HPDE6-E6E7 (cell line): ENCODE measurements at regions not wholly inside any gene's neighbourhood (a gene's known extent, or its start where the extent isn't known, plus 50 kb on each side); places are given as distances from the start of the nearest gene placed in this dataset.

Source experiments
- DNase-seq: peaks from one replicate; pipeline ENCODE4 v3.0.0; 2011; ENCODE audit warnings: missing footprints; ENCODE audit errors: extremely low spot score

DNA sequence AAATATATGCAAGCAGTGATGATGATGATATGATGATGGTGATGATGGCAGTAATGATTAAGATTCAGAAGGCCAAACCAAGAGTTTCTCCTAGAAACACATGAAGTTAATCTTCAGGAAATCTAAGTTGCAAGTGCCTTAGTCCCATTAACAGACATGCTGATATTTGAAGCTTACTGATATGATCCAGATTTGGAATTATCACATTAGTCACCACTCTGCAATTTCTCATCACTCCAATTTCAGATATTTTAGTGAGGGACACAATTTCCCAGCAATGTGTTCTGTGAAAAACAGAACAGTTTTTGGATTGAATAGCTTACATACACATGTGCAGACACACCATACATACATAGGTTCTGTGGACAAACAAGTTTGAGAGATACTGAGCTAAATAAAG, 411.4 kb upstream of the FAT3 start:
- no peak for DNase-seq

DNA sequence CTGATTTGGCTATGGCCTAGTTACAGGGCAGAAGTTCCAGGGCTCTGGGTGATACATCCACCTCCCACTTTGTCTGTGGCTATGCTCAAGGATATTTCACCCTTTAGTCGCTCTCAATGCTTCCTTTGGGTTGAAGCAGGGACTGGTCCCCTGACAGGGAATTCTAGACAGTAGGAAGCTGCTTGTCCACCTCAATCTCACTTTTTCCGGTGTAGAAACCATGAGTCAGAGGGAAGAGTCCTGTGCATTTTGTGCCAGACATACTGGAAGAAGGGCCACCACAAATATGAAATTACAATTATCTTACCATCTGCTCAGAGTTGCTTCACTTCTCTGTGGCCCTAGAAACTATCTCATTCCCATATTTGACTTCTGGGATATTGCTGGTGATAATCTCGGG, 413.7 kb upstream of the FAT3 start:
- DNase-seq, result no peak

DNA sequence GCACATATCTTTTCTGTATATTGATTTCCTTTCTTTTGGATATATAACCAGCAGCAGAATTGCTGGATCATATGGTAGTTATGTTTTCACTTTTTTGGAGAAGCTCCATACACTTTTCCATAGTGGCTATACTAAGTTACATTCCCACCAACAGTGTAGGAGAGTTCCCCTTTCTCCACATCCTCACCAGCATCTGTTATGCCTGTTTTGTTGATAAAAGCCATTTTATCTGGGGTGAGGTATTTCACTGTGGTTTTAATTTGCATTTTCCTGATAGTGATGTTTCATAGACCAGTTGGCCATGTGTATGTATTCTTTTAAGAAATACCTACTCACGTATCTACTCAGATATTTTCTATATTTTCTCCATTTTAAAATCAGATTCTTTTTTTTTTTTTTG, 419.3 kb upstream of the FAT3 start:
- DNase-seq, result no peak

DNA sequence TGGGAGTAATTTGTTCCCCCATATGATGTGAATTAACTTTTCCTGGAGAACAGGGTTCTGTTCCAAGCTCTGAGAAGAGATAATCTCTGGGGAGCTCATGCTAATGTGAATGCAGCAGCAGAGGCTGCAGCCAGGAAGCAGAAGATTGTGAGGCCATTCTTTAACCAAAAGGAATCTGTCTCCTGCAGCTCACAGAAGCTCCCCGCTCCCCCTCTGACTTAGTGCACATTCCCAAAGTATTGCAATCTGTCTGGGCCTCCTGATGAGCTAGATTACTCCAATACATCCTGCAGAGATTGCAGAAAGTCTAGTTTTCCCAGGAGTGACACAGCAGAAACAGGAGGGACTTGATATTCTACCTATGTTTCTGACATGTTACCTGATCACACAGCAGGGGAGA, 420.6 kb upstream of the FAT3 start:
- no peak for DNase-seq

DNA sequence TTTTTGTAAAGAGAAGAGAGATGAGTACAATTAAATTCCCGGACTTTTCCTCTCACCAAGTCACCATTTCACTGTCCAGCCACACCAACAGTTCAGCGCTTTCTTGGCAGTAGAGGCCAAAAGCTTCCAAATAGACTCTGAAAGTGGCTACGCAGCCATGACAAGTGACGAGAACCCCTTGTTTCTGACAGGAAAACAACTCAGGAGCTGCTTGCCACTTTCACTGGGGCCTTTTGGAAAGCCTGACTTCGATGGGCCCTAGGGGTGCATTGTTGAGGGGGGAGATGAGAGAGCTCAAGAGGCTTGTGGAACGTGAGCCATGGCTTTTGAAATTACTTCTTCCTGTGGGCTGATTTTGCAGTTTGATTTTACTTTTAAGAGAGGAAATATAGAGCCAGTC, 422.1 kb upstream of the FAT3 start:
- DNase-seq, result no peak

DNA sequence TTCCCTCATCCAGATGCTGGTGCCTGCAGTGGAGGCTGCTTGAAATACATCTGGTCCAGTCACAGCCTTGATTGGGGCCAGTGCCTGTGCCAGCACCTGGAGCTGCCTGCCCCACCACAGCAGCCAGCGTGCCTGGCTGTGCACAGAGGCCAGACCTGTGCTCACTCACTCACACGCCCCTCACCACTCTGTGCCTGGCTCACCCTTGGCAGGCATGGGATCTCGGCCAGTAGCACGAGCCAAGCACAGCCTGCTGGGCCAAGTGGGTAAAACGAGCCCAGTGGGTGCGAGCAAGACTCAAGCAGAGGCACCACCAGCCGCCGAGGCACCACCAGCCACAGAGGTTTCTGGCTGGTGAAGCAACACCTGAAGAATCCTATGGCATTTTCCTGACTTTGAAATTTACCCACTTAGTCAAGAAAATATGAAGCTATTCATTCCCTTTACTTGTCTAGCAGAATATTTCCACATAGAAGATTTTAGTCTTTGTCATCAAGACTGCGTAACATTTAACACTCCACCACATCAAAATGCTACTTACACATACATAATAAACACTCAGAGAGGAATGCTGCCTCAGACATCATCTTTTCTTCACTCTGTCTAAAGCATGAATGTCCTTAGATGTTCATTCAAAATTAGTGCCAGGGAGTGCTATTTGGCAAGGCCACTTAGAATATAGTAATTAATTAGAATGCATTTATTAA, 424.3 kb upstream of the FAT3 start:
- DNase-seq, result no peak

DNA sequence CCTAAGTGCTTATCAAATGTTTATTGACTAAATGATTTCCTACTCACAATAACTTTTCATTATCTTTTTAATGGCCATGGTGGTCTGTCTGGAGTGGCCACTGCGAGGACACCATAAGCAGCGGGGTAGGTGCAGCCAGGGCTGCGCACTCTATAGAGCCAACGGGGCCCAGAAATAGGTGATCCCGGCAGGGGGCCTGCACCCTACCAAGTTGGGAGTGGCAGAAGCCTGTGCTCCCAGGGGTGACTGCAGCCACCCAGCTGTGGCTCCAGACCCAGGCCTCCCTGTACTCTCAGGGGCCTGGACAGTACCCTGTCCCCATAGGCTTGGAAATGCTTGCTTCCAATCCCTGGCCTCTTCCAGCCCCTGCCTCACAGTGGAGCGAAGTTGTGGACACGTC, 426.4 kb upstream of the FAT3 start:
- DNase-seq, result no peak

DNA sequence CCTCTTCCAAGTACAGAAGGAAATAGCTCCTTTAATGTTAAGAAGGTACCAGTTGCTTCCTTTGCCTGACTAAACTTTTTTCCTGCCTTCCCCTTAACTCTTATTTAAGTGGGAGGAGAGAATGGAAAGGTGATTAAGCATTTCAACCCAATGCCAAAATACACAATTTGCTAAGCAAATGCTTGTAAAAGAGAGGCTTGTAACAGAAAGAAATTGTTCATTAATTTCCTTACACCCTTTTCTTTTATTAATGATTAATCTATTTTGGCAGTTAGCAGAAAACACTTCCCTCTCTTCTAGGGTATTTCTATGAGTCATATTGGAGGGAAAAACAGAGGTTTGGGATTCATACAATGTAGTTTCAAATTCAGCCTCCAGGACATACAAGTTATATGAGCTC, 427.6 kb upstream of the FAT3 start:
- DNase-seq, result no peak

DNA sequence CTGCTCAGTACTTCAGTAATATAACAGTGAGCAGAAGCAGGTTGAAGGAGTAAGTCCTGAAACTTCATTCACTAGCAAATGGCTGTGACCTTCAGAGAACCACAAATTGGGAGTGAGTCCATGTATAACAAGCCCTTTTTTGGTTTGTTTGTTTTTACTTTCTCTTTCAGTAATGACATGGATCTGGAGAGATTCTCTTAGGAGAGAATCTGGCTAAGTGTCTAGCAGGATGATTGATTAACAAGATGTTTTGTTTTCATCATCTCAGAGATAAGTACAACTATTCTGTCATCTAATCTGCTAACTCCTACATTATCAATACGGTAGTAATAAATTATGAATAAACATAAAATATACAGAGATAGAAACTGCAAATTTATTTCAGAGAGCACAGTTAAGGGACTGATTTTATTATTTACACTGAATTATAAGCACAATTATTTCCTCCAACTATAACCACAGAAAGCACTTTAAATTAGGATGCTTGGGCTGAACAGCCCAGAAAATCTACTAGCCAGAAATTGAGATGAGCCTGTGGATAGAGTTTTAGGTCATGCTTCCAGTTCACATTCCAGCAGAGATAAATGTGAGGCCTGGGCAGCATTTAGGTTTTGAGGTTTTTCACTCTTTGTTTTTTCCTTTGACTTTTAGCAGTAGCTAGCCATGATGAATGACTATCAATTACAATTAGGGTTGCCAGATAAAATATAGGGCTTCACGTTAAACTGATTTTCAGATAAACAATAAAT, 429.3 kb upstream of the FAT3 start:
- DNase-seq, result no peak

DNA sequence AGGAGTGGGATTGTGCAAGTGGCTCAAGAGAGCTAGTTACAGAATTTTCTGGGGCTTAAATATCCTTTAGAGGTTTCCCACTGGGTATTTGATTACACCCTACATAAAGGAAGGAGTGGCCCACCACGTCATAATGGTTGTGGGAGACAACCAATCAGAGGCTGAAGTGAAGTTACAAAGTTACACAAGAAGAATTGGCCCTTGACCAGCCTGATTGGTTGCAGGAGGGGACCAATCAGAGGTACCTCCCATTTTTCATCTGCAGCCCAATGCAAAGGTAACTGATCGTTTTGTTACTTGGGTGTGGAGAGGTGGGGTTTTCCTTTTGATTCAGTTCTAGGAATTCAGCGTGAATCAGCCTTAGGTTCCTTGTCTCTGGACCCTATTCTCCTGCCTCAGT, 430.5 kb upstream of the FAT3 start:
- DNase-seq, result no peak

DNA sequence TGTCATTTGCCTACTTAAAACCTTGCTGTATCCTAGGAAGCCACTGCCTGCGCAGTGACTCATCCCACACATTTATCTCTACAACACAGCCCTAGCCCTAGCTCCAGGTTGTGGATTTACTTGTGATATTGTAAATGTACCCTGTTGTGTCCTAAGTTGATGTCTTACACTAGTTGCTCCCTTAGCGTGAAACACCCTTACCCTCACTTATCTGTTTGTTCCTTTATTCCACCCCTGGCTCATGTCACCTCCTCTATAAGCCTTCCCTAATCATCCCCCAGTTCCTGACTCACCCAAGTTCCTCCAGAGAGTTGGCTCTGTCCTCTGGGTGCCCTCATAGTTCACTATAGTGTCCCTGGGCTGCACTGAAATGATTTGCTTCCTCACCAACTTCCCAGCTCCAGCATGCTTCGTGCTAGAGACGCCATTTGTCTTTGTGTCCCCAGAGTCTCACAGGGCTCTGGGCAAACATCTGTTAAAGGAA, 431.8 kb upstream of the FAT3 start:
- DNase-seq, result no peak

DNA sequence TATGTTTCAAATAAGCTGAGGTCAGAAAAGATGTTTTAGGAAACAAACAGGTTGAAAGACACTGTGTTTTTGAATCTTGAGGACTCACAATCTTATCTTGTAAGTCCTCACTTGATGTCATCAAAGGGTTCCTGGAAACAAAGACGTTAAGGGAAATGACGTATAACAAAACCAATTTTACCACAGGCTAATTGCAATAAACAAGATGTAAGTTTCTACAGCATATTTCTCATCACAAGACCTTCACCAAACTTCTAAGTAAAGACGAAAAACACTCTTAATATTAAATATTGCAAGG, 433.5 kb upstream of the FAT3 start:
- DNase-seq, result no peak

DNA sequence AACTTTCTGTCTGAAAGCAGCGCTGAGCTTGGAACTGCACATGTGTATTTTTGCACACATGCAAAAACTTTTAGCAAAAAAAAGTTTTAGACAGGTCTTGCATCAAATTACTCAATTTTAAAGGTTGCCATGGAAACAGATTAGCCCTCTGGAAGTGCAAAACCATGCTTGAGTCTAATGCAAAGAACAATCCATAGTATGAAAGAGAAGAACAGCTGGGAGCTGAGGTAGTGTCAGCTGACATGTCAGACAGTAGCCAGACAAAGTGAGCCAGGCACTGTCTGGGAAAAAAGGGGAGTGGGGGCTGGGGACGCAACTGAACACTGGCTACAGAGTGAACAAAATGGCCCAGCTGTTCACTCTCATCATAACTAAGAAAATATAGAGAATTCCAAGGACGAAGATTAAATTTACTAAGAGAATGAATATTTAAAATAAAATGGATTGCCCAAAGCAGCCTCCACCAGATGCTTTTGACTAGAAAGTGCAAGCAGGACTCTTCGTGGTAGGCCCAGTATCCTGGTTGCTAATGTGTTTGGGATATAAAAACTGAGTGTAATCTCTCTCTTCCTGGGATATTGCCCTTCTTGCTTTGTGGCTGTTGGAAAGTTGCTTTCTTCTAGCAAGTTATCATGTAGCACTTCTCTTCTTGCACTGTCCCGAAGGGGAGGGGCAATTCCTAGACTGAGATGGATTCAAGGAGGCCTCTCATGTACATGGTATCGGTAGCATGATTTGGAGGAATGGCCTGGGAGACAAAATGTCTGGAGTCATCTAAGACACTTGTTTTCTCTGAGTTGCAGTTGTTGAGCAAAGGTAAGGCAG, 434.1 kb upstream of the FAT3 start:
- DNase-seq, result no peak

DNA sequence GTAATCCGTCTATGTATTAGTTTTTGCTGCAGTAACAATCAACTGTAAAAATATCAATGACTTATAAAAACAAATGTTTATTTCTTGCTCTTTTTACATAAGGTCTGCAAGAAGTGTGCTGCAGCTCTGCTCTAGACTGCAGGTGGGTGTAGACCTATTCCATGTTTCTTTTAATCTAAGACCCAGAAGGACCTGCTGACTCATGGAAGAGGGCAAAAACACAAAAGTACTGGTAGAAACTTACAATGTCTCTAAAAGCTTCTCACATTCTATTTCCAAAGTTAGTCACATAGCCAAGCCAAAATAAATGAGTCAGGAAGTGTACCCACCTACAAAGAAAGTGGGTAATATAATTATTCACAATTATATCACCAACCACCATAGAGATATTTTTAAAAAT, 435.9 kb upstream of the FAT3 start:
- no peak for DNase-seq

DNA sequence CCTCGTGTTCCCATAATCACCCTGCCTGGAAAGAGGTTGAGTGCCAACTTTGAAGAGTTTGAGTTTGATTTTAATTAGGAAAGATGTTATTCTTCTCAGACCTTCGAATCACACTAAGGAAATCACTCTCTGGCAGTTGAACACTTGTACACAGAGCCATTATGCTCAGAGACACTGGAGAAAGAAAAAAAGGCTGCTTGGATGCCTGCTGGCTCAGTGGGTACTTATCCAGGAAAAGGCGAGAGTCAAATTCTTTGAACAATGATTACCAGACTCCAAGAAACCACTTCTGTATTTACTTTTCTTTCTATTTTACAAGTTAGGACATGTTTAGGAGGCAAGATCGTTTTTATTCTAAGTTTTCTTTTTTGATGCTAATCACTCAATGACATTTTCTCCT, 438.5 kb upstream of the FAT3 start:
- no peak for DNase-seq

DNA sequence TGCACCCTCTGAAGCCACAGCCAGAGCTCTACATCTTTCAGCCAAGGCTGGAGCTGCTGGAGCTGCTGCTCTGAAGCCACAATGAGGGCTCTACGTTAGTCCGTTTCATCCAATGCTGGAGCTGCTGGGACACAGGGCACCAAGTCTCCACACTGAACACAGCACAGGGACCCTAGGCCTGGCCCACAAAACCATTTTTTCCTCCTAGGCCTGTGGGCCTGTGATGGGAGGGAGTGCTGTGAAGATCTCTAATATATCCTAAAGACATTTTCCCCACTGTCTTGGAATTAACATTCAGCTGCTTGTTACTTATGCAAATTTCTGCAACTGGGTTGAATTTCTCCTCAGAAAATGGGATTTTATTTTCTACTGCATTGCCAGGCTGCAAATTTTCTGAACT, 441.4 kb upstream of the FAT3 start:
- no peak for DNase-seq

DNA sequence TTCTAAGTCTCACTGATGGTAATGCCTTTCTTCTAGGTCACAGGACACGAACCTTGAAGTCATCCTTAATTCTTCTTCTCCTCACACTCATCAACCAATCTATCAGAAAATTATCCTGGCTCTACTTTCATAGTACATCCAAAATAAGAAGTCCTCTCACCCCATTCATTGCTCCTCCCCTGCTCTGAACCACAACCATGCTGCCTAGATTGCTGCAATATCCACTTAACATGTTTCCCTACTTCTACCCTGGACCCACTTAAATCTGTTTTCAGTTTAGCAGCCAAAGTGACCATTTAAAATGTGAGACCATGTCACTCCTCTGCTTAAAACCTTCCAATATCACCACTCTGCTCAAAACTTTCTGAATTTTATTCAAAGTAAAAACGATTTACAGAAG, 445.9 kb upstream of the FAT3 start:
- DNase-seq, result no peak

DNA sequence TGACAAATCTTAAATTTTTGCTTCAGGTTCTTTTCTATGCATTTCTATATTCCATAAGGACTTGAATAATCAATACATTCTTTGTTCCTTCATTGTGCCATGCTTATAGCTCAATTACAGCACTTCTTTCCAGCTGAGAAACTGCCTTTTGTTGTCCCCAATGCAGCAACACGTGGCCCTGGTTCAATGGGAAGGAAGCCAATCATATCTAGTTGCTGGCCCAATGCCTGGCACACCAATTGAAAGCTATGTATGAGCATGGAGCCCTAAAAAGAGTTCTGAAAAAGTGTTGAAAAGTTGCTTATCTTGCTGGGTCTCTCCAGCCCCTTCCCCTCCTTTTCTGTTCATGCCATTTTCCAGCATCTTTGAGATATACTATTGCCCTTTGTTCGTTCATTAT, 448.0 kb upstream of the FAT3 start:
- no peak for DNase-seq

DNA sequence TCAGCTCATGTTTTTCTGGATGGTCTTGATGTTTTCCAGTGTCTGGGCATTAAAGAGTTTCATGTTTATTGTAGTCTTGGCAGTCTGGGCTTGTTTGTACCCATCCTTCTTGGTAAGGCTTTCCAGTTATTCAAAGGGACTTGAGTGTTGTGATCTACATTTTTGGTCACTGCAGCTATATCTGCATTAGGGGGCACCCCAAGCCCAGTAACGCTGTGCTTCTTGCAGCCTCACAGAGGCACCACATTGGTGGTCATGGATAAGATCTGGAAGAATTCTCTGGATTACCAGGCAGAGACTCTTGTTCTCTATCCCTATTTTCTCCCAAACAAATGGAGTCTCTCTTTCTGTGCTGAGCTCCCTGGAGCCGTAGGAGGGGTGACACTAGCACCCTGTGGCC, 451.5 kb upstream of the FAT3 start:
- DNase-seq, result no peak

DNA sequence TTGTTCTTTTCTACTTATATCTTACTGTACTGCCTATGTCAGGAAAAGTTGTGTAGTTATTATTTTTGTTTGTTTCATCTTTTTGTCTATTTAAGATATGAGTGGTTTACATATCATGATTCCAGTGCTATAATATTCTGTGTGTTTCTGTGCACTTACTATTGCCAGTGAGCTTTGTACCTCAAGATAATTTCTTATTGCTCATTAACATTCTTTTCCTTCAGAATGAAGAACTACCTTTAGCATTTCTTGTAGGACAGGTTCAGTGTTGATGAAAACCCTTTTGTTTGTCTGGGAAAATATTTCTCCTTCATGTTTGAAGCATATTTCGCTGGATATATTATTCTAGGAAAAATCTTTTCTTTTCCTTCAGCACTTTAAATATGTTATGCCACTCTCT, 452.7 kb upstream of the FAT3 start:
- no peak for DNase-seq

DNA sequence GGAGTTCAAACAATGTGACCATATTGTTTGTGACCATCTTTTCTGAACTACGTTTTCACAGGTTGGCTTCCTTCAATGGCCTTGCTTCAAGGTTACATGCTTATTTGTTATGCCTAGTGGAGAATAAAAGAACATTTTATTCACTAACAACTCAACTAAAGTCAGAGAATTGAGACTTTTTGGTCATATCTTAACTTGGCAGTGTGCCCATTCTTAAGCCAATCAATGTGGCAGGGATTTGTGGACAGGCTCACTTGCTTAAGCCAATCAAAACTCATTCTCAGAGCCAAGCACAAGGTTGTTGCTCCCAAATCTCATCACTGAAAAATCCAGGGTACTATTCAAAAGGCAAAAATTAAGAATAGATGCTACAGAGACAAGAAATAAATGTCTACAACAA, 455.8 kb upstream of the FAT3 start:
- DNase-seq, result no peak

DNA sequence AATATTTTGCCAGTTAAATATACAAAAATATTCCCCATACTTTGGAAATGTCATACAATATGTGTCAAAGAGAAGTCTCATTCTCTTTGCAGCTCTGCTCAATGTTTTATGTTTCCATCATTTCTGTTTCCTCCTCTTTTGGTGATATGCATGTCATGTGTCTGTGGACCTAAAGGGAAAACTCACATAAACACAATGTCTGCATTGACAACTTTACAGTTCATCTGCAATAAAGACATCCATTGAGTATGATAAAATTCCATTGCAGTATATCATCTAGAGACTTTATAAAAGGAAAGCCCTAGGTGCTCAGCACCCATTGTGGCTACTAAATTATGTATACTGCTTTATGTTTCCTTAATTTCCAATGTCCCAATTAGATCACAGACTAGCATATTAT, 461.3 kb upstream of the FAT3 start:
- no peak for DNase-seq

DNA sequence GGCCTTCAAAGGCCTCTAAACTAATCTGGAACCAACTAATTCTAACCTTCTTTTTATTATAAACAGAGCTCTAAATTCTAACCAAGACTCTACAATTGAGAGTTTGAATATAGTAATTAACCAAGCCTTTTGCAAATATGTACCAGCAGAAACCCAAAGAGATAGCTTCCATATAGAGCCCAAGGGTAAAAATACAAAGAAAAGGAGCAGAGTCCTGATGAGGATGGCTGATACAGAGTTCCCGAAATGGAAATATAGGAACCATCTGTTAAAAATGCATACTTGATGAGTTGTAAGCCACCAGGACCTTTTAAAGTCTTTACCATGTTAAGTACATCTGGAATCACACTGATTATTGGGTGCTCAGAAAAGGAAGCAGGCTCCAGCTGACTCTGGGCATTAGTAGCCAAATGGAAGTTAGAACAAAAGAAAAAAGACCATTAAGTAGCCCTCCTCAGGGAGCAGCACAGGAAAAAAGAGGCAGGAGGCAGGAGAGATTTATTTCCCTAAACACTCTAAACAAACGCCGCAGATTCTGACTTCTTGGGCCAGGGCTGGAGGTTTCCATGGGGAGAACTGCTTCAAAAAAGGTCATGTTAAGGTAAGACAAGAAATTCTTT, 463.1 kb upstream of the FAT3 start:
- DNase-seq, result no peak
